ENCODE measurements at regions not wholly inside any gene's neighbourhood (a gene's known extent, or its start where the extent isn't known, plus 50 kb on each side); places are given as distances from the start of the nearest gene placed in this dataset.
"Not testable (repeated sequence)": the region's sequence is repeated elsewhere in the genome, so short reads cannot be mapped to it uniquely, and the experiment has no call there.

- TF ChIP-seq POLR2A (IDR thresholded peaks at IDR 0.05; ENCODE audit: low read depth, low read length); RAD21 (IDR thresholded peaks at IDR 0.05; ENCODE audit: low read length); CTCF (conservative IDR thresholded peaks at IDR 0.05; ENCODE audit: low read depth, low read length); USF2 (IDR thresholded peaks at IDR 0.05; ENCODE audit: low read depth, low read length); BHLHE40 (IDR thresholded peaks at IDR 0.05; ENCODE audit: low read depth, low read length); NFE2L2 (IDR thresholded peaks at IDR 0.05; ENCODE audit: low read depth, low read length); SMC3 (IDR thresholded peaks at IDR 0.05; ENCODE audit: low read depth, low read length); RCOR1 (IDR thresholded peaks at IDR 0.05; ENCODE audit: insufficient replicate concordance, low read length); RFX5 (IDR thresholded peaks at IDR 0.05; ENCODE audit: low read depth, low read length); CEBPB (IDR thresholded peaks at IDR 0.05; ENCODE audit: low read depth, low read length); MXI1 (IDR thresholded peaks at IDR 0.05; ENCODE audit: borderline replicate concordance, low read depth, low read length): not testable (repeated sequence)
These were observed 182.0 kb upstream of the AKAP13 start for GRCh38 chr15:85198432-85198831.

Measured in IMR-90 (cell line).